B cell (primary cell): ENCODE measurements at regions not wholly inside any gene's neighbourhood (a gene's known extent, or its start where the extent isn't known, plus 50 kb on each side); places are given as distances from the start of the nearest gene placed in this dataset.

Source experiments
- ATAC-seq: fragments of 200-7000 bp; cut with Tn5 transposase; one replicate; pipeline ENCODE4 v1.10.0; 2021; ENCODE audit warnings: low read depth, mild to moderate bottlenecking, moderate number of reproducible peaks, moderate library complexity
- CTCF ChIA-PET: fragments of 350-600 bp; sonication (Branson Sonifier 250); formaldehyde crosslinking; loops from one replicate; lab custom pipeline; 2021; ENCODE audit warnings: antibody characterized with exemption, inconsistent platforms; lab: Charles Lee
- POLR2A ChIA-PET: fragments of 350-600 bp; sonication (Branson Sonifier 250); formaldehyde crosslinking; loops from one replicate; lab custom pipeline; 2021; ENCODE audit warnings: antibody characterized with exemption; lab: Charles Lee
- DNase-seq: peaks from one replicate; pipeline ENCODE4 v3.0.0; 2013
- H2AFZ ChIP-seq: 2 replicates; pipeline ENCODE4 v1.6.1; 2012; ENCODE audit warnings: mild to moderate bottlenecking, low read depth, low read length; ENCODE audit not compliant: insufficient read depth, poor library complexity, severe bottlenecking
- H3K27ac ChIP-seq, 2 donors: 1 replicate in 1 of 2; 2 replicates in 1 of 2; pipeline ENCODE4 v1.5.1; 2012 to 2013; ENCODE audit warnings: low read length in 2 of 2, mild to moderate bottlenecking in 2 of 2, moderate library complexity in 1 of 2
- H3K27me3 ChIP-seq, 4 experiments: fragments of 200-600 bp in 1 of 4; sonication (generic) in 1 of 4; replicated peaks in 1 of 4; 1 replicate in 2 of 4; 2 replicates in 2 of 4; pipeline versions ENCODE4 v1.6.1 to v1.7.0; 2013 to 2016; ENCODE audit warnings: low read length in 3 of 4, mild to moderate bottlenecking in 2 of 4, mixed read lengths in 1 of 4, moderate library complexity in 1 of 4; ENCODE audit not compliant: insufficient read depth in 4 of 4, control insufficient read depth in 3 of 4; ENCODE audit errors: control extremely low read depth in 1 of 4
- H3K36me3 ChIP-seq, 2 experiments: replicated peaks in 1 of 2; 1 replicate in 1 of 2; 2 replicates in 1 of 2; pipeline versions ENCODE4 v1.6.1 to v1.7.1; 2013; ENCODE audit warnings: low read length in 1 of 2; ENCODE audit not compliant: insufficient read depth in 2 of 2, control insufficient read depth in 1 of 2; ENCODE audit errors: control extremely low read depth in 1 of 2, extremely low read depth in 1 of 2
- H3K4me1 ChIP-seq, 2 donors: fragments of 200-600 bp in 1 of 2; sonication (generic) in 1 of 2; 1 replicate in 1 of 2; 2 replicates in 1 of 2; pipeline versions ENCODE4 v1.5.1 to v1.6.1; 2013 to 2017; ENCODE audit warnings: low read length in 2 of 2; ENCODE audit not compliant: control insufficient read depth in 2 of 2, insufficient read depth in 2 of 2
- H3K4me2 ChIP-seq: replicated peaks from 2 replicates; pipeline ENCODE3; 2012; ENCODE audit warnings: mild to moderate bottlenecking, low read depth, low read length; ENCODE audit not compliant: poor library complexity, severe bottlenecking
- H3K4me3 ChIP-seq, 5 experiments: fragments of 200-600 bp in 1 of 5; sonication (generic) in 1 of 5; 1 replicate in 3 of 5; 2 replicates in 2 of 5; pipeline versions ENCODE4 v1.5.1 to v1.7.0; 2011 to 2016; ENCODE audit warnings: low read length in 4 of 5, mild to moderate bottlenecking in 4 of 5, low read depth in 2 of 5, control low read depth in 1 of 5, moderate library complexity in 1 of 5; ENCODE audit not compliant: insufficient read depth in 1 of 5; ENCODE audit errors: control extremely low read depth in 1 of 5, extremely low read depth in 1 of 5
- H3K79me2 ChIP-seq: fragments of 200-600 bp; sonication (generic); one replicate; pipeline ENCODE4 v1.6.0; 2016; ENCODE audit warnings: low read length; ENCODE audit not compliant: control insufficient read depth, insufficient read depth
- H3K9ac ChIP-seq: fragments of 200-600 bp; sonication (generic); 2 replicates; pipeline ENCODE4 v1.6.1; 2017; ENCODE audit warnings: mild to moderate bottlenecking, low read length, moderate library complexity
- H3K9me3 ChIP-seq, 3 donors: one replicate each; pipeline versions ENCODE4 v1.6.1 to v1.7.1; 2013; ENCODE audit warnings: low read length in 2 of 3; ENCODE audit not compliant: control insufficient read depth in 2 of 3, insufficient read depth in 1 of 3; ENCODE audit errors: control extremely low read depth in 1 of 3
- H4K20me1 ChIP-seq: 2 replicates; pipeline ENCODE4 v1.6.0; 2012; ENCODE audit warnings: mild to moderate bottlenecking, low read length; ENCODE audit not compliant: insufficient read depth, control insufficient read depth, poor library complexity, severe bottlenecking
- H3K27ac Mint-ChIP-seq: one replicate; pipeline ENCODE4 v1.8.0; 2021; ENCODE audit warnings: mixed read lengths
- H3K27me3 Mint-ChIP-seq: one replicate; pipeline ENCODE4 v1.8.0; 2021; ENCODE audit warnings: mixed read lengths
- H3K4me1 Mint-ChIP-seq: one replicate; pipeline ENCODE4 v1.8.0; 2021; ENCODE audit warnings: mixed read lengths
- H3K4me3 Mint-ChIP-seq: one replicate; pipeline ENCODE4 v1.8.0; 2021; ENCODE audit warnings: mixed read lengths
- H3K9me3 Mint-ChIP-seq: one replicate; pipeline ENCODE4 v1.8.0; 2022; ENCODE audit warnings: mixed read lengths; ENCODE audit not compliant: insufficient read depth
- EZH2 ChIP-seq: IDR thresholded peaks from 2 replicates; pipeline ENCODE4 v1.6.1; 2012; ENCODE audit warnings: borderline replicate concordance, low read depth, mild to moderate bottlenecking, moderate library complexity, low read length; ENCODE audit not compliant: insufficient read depth, poor library complexity, severe bottlenecking
- WGBS: methylation state at CpG from one replicate; pipeline ENCODE4 v1.1.5; 2013; ENCODE audit warnings: missing lambda C conversion rate; ENCODE audit not compliant: insufficient coverage; 5-methylcytosine and 5-hydroxymethylcytosine counted together
- intact Hi-C: fragments of 100-400 bp; cut with micrococcal nuclease; formaldehyde crosslinking; loops from one replicate; pipeline ENCODE4 v1.10.0; 2022
- TF ChIP-seq, protein P1 (sequence below): fragments of 200-600 bp; IDR thresholded peaks from one replicate; pipeline ENCODE4 v1.8.0; 2022; ENCODE audit warnings: antibody characterized with exemption, mild to moderate bottlenecking

DNA sequence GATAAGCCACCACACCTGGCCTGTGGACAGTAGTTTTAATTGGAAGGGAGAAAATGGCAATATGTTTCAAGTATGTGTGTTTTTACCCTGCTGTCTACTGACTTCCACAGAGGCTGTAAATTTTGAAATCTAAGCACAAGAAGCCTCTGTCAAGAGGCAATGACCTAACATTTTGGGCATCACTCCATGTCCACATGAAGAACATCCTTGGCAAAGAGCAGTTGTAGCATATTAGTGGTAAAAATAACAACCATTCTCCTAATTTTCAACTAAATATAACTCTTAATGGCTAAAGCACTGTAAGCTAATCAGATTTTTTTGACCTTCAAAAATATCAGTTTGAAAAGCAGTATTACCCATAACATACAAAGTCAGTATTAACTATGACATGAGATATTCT, 100.3 kb upstream of the APC start:
- Mint-ChIP-seq H3K4me3 (no peak overlapping the region), H3K9me3 (peaks cover 4% of the 10 kb centered on the region), H3K27me3 (peaks cover 8% of the 10 kb centered on the region), H3K27ac (no peak overlapping the region), H3K4me1 (no peaks in the 10 kb centered on the region)
- no peaks in the 10 kb centered on the region for H3K36me3 ChIP-seq
- no peaks in the 10 kb centered on the region for H3K4me1 ChIP-seq
- H3K9ac ChIP-seq, result no peak overlapping the region
- POLR2A ChIA-PET, result no interaction called here
- H3K9me3 ChIP-seq, result peaks cover 0 to 10% (median 6%) of the 10 kb centered on the region in 3 donors
- no peaks in the 10 kb centered on the region for H4K20me1 ChIP-seq
- ATAC-seq, result no peak
- CTCF ChIA-PET, result no interaction called here
- no peak for DNase-seq
- H3K27me3 ChIP-seq, result peaks cover 0 to 6% (median 0%) of the 10 kb centered on the region in 4 experiments
- no peaks in the 10 kb centered on the region for H3K79me2 ChIP-seq
- H3K27ac ChIP-seq, result no peak overlapping the region
- intact Hi-C loops, result no loop called here
- TF ChIP-seq EZH2, result no peak
- TF ChIP-seq, protein P1, sequence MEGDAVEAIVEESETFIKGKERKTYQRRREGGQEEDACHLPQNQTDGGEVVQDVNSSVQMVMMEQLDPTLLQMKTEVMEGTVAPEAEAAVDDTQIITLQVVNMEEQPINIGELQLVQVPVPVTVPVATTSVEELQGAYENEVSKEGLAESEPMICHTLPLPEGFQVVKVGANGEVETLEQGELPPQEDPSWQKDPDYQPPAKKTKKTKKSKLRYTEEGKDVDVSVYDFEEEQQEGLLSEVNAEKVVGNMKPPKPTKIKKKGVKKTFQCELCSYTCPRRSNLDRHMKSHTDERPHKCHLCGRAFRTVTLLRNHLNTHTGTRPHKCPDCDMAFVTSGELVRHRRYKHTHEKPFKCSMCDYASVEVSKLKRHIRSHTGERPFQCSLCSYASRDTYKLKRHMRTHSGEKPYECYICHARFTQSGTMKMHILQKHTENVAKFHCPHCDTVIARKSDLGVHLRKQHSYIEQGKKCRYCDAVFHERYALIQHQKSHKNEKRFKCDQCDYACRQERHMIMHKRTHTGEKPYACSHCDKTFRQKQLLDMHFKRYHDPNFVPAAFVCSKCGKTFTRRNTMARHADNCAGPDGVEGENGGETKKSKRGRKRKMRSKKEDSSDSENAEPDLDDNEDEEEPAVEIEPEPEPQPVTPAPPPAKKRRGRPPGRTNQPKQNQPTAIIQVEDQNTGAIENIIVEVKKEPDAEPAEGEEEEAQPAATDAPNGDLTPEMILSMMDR, result no peak
- no peak overlapping the region for H3K4me3 ChIP-seq
- no peak overlapping the region for H3K4me2 ChIP-seq
- H2AFZ ChIP-seq, result no peak overlapping the region

DNA sequence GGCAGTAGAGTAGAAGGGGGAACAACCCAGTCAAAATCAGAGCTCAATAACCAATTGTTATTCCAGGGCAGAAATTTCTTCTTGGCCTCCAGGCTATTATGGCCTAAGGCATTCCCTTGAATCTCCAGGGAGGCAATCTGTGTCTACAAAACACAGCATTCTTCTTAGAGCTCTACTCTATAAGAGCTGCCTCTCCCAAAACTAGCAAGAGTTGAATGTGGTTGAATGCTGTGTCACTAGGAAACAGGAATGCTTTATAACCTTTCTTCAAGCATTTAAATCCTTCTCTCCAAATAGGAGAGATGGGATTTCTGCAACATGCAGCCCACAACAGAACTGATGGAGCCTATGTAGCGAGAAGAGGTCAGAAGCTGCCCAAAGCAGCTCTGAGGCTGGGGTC, 97.1 kb upstream of the APC start:
- H3K27me3 Mint-ChIP-seq, result no peaks in the 10 kb centered on the region
- H3K4me1 ChIP-seq, result no peaks in the 10 kb centered on the region
- 67% methylated on average over 1 of the region's 1 CpG for WGBS
- no peak for TF ChIP-seq EZH2
- TF ChIP-seq, protein P1, result no peak
- intact Hi-C loops, result no loop called here
- no peak overlapping the region for H3K27ac Mint-ChIP-seq
- H4K20me1 ChIP-seq, result no peaks in the 10 kb centered on the region
- H3K36me3 ChIP-seq, result no peaks in the 10 kb centered on the region
- H3K4me3 ChIP-seq, result no peak overlapping the region
- no peak overlapping the region for H3K27ac ChIP-seq
- ChIA-PET POLR2A (no interaction called here), CTCF (no interaction called here)
- H3K4me2 ChIP-seq, result no peak overlapping the region
- no peak overlapping the region for H3K4me3 Mint-ChIP-seq
- no peak overlapping the region for H2AFZ ChIP-seq
- ATAC-seq, result no peak
- no peaks in the 10 kb centered on the region for H3K9me3 Mint-ChIP-seq
- H3K4me1 Mint-ChIP-seq, result no peaks in the 10 kb centered on the region
- H3K9me3 ChIP-seq, result no peaks in the 10 kb centered on the region
- no peaks in the 10 kb centered on the region for H3K27me3 ChIP-seq
- H3K9ac ChIP-seq, result no peak overlapping the region
- DNase-seq, result no peak
- H3K79me2 ChIP-seq, result no peaks in the 10 kb centered on the region
